Stimulated activated CD4-positive, alpha-beta T cell treated with anti-CD3 and anti-CD28 coated beads, TNF-alpha, amount 100 ng/mL, for 1 hour (primary cell): ENCODE measurements at regions not wholly inside any gene's neighbourhood (a gene's known extent, or its start where the extent isn't known, plus 50 kb on each side); places are given as distances from the start of the nearest gene placed in this dataset.

Experiments
- DNase-seq, 3 donors: peaks; one replicate each; pipeline ENCODE4 v3.0.0-alpha.2; 2020; ENCODE audit warnings: low read depth in 3 of 3, low spot score in 1 of 3

DNA sequence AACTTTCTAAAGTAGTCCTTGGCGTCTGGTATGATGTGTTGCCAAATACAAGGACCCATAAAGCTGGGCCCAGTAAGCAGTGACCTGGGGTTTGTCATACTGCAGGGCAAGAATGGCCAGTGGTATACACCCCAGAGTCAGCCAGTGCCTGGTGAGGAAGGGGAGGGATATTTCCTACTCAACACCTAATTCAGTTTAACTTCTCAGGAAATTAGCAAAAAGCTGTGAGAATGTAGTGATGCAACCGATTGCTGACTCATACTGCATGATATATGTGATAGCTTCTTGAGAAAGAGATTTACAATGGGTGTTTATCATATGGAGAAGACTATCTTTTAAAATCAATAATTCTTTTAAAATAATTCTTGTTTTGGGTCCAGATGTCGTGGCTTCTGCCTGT is 889.3 kb upstream of the CELF2 start:
- DNase-seq: no peak

DNA sequence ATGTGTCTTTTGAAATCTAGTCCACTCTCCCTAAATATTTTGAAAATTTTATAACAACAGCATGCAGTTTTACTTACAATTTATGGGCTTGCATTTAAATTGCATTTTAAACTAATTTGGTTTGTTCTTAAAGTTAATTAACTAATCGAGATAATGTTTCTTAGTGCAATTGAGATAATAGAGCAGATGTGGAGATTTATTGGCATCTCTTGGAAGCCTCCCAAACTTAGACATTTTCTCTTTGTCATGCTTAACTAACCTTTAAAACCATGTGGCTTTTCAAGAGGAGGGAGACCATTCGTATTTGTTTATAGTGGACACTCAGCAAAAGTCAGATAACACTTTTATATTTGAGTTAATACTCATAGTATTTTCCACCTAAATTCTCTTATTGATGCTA is 887.0 kb upstream of the CELF2 start:
- no peak for DNase-seq

DNA sequence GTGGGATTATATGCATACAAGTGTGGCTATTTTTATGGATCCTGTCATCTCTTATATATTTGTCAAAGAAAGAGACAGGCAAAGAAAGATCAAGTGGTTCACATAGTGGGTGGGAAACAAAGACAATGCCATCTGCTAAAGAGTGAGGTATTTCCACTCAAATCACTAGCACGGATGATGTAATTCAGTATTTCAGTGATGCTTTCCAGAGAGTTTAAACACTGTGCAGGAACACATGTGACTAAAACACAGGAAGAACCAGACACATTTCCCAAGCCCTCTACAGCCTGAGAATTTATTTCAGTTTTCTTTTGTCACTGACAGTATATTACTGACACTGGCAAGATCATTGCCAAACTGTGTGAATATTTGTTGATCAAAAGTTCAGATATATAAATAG is 885.7 kb upstream of the CELF2 start:
- no peak for DNase-seq

DNA sequence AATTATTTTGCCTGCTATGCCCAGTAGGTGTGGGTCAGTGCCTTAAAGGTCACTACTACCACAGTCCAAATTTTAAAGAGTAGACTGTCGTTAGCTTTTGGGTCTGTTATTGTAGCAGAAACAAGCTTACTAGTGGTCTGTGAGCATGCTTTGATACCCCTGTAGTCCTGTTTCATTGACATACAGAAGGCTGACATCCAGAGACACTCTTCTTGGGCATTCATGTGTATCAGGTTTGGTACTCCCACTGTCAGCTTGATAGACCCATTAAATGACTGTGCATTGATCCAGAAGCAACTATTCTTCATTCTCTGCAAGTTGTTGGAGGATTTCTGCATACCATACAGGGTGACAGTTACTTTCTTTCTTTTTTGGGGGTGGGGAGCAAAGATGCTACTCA is 884.4 kb upstream of the CELF2 start:
- no peak for DNase-seq

DNA sequence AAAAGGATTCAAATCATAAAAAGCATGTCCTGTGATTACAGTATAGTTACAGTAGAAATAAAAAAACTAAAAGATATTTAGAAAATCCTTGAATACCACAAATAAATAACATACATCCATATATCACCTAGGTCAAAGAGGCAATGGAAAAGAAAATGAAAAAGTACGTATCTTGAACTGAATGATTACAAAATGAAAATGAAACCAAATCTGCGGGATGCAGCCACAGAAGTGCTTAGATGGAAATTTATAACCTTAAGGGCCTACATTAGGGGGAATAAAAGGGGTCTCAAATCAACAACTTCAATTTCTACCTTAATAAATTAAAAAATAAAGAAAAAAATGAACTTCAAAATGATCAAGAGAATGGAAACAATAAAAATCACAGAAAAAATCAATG is 879.0 kb upstream of the CELF2 start:
- no peak for DNase-seq

DNA sequence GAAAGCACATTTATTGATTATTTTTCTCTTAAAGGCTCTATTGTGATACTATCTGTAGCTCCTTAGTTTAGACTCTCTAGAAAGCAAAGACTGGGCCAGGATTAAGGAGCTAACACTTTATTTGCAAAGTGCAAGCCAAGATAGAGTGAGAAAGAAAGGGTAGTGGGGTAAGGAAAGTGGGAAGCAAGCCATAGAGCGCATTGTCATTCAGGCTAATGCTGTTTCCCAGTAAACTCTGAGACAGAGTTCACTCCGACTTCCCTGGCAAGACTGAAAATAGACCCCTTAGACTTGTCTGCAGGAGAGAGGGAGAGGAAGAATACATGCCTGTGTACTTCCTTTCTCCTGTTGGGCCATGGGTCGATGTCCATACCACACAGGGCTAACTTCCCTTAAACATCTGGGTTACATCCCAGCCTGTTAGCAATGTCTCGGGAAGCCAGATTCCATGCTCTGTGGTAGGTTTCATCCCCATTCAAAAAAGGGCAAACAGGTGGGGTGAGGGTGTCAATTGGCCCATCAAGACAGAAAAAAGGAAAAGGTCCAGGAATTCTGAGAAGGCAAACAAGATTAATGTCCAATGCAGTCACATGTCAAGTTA is 875.8 kb upstream of the CELF2 start:
- no peak for DNase-seq

DNA sequence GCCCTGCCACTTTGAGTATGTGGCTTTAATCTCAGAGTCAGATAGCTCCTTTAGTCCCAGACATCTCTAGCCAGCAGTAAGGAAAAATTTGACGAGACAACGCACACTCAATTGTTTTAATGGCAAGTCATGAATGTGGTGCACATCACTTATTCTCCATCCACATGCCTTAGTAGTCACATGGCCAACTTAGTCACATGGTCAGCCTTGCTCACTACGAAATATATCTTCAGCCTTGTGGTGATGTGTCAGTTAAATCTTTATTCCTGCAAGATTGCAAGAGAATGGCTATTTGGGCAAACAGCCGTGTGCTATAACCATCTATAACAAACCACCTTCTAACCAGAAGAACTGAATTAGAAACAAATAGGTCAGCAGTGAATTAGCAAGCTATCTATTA is 871.1 kb upstream of the CELF2 start:
- no peak for DNase-seq

DNA sequence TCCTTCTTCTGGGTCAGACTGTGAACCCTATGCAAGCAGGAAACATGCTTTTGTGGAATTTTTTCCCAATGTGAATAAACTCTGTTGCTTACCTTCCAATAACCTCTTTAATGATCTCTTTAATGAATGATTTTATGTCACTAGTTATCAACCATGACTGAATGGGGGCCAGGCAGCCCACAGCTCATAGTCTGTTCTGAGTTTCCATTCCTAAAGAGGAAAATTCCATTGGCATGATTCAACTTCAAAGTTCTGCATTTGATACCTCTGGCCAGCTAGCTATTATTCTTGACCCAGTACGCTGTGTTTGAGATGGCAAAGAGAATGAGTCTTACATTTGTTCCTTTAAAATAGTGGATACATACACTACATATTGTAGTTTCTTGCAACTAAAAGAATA is 867.8 kb upstream of the CELF2 start:
- no peak for DNase-seq

DNA sequence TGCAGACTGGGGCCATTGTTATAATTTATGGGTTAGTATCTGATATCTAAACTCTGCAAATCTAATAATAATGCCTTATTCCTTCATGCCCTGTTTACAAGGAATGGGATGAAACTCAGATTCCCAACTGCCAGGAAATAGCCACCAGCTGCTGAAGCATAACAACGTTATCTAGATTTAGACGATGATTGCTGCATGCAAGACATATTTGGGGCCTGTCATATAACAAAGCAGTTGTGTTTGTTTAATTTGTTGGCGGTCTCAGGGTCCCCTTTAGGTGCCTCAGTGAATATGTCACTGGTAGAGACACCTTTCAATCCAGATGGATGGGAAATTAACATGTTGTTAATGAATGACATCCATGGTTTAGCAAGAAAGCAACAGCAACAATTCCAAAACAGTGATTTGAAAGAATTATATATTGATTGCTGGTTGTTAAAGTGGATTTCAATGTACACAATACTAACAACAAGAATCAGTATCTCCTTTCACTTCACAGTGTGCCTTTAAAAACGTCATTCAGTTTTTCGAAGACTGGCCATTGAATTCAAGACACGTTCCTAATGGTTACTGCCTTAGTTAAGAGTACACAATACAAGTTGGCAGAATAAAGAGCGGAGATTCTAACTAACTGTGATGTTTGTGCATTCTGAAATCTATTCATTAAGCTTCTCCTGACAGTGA is 860.6 kb upstream of the CELF2 start:
- no peak for DNase-seq

DNA sequence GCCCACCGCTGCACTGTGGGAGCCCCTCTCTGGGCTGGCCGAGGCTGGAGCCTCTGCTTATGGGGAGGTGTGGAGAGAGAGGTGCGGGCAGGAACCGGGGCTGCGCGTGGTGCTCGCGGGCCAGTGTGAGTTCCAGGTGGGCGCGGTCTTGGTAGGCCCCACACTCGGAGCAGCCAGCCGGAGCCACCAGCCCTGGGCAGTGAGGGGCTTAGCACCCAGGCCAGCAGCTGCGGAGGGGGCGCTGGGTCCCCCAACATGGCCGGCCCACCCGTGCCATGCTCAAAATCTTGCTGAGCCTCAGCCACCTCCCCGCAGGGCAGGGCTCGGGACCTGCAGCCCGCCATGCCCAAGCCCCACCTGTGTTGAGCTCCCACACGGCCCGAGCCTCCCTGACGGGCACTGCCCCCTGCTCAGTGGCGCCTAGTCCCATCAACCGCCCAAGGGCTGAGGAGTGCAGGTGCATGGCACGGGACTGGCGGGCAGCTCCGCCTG is 856.8 kb upstream of the CELF2 start:
- no peak for DNase-seq

DNA sequence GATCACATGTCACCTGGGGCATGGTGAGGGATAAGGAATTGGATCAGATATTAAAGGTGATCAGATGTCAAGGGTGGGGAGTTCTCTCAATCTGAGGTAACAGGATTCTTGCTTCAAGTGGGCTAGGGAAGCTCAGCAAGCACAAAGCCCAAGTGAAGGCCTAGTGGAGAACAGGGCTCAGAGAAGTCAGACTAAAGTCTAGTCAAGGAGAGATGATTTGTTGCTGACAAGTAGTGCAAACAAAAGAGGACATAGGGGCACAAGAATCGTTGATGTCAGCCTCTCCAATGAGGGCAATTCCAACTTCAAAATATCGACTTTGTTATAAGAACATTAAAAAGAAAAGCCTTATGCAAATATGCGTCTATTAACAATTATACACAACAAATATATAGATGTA is 852.8 kb upstream of the CELF2 start:
- no peak for DNase-seq

DNA sequence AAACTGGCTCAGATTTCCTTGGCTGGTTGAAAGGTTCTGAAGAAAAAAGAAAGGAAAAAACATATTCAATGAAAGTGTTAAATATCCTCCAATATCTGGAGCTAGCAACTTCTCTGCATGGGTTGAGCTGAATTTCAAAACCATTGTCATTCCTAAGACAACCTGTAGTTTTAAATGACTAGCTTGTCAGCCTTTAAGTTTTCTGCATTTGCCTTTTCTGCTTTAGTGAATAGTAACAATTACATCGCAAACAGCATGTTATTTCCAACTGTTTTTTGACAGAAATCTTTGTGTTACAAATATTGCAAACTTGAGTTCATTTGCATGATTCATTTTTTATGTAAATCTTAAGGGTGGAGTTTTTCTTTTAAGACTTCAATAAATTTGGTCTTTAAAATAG is 852.3 kb upstream of the CELF2 start:
- DNase-seq: no peak

DNA sequence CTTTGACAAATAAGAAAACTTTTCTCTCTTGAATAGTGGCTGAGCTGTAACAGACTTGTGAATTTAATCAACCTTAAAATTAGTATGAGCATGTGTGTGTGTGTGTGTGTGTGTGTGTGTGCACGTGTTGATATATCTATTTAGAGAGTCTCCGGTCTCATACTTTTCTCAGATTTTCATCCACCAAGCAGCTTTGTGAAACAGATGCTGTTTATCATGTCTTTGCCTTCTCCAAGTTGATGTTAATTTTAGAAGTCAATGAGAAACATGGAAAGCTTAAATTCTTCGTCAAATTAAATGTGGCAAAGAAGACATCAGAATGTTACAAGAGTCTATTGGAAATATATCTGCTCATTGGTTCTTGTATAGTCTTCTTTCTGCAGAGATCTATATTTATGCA is 839.2 kb upstream of the CELF2 start:
- DNase-seq: no peak

DNA sequence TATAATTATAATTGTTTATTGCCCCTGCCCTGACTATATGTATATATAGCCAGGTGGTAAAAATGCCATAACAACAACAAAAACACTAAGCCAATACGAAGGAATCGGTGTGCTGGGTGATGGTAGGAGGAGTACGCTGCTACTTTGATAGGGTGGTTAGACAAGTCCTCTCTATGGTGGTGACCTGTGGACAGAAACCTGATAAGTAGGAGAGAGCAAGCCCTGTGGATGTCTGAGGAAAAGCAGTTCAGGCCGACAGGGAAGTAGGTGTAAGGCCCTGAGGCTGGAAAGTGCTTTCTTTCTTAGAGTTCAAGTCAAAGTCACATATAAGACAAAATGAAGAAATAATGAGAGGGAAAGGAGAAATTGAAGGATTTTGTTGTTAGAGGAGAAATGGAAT is 823.8 kb upstream of the CELF2 start:
- no peak for DNase-seq

DNA sequence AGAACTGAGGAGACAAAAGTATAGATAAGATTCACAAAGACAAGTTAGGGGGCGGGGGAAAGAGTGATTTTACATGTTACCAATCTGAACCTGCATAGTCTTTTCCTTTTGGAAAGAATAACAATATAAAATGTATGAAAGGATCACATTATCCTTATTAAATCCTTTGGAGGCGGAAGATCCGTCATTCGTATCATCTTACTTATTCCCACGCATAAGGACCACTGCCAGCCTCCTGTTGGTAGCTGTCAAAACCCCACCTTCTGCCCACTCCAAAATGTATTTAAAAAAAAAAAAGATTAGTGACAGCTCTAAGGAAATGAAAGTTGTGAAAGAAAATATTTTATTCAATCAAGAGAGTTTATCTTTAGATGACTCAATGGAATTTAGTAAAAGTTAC is 821.0 kb upstream of the CELF2 start:
- no peak for DNase-seq

DNA sequence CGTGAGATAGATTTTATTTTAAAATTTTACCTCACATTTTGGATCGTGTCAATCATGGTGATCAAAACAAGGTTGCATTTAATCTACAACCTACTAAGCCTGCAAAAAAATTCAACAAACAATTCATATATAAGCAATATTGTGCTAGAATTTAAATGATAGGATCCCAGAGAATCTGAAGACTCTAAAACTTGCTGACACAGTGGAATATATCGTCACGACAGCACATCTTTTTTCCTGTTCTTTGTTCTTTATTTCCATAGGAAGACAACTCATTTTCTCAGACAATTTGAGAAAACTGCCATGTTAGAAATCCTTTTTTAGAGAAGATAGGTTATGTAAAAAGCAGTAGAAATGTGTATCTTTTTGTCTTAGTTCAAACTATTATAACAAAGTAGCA is 820.2 kb upstream of the CELF2 start:
- DNase-seq: no peak

DNA sequence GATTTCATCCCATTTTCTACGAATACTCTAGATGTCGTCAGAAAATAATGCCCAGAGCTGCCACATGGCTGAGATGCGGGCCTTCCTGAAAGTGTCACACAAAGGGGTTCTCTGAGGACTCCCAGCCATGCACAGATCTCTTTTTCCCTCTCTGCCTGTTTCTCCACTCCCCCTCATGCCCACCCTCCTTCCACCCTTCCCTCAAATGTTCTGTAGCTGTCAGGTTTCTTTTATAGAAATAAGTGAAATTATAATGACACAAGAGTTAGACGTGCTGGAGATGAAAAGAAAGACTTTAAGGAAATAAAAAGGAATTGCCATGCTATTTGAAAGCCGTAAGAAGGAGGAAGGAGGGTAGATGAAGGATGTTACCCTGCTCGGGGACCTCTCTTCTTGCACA is 819.3 kb upstream of the CELF2 start:
- no peak for DNase-seq

DNA sequence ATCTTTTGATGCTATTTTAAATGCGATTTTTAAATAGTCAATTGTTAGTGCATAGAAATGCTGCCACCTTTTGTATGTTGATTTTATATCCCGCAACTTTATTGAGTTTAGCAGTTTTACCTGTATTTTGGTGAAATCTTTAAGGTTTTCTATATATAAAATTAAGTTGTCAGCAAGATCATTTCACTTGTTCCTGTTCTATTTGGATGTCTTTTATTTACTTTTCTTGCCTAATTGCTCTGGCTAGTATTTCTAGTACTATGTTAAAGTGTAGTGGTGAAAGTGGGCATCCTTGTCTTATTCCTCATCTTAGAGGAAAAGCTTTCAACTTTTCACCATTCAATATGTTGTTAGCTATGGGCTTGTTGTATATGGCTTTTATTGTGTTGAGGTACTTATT is 813.3 kb upstream of the CELF2 start:
- DNase-seq: no peak

DNA sequence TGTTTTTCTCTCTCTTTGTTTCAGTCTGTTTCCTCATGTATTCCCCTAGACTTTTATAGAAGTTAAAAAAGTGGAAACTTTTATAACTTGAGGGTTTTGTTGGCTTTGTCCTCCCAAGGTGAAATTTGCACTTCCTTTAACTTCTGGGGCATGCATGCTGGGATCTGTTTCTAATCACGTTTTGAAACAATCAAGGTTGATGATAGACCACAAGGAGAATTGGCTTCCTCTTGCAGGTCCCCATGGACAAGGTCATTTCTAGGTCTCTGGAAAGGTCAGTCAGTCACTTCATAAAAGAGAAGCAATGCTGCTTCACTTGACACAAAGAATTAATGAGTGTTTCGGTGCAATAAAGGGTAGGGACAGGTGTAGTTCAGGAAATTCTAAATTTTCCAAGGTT is 811.8 kb upstream of the CELF2 start:
- no peak for DNase-seq

DNA sequence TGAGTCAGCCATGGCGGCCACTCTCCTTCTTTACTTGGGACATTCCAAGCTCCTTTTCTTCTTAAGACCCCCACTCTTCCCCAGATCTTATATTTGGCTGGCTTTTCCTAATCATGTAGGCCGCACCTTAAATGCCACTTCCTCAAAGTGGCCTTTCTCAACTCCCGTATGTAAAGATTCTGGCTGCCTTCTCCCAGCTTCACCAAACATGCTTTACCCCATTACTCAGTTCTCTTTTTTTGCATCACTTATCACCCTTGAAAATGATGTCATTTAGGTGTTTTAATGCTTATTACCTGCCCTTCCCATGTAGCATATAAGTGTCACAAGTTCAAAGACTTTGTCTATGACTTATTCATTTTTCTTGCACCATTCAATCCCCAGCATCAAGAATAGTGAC is 810.1 kb upstream of the CELF2 start:
- no peak for DNase-seq

DNA sequence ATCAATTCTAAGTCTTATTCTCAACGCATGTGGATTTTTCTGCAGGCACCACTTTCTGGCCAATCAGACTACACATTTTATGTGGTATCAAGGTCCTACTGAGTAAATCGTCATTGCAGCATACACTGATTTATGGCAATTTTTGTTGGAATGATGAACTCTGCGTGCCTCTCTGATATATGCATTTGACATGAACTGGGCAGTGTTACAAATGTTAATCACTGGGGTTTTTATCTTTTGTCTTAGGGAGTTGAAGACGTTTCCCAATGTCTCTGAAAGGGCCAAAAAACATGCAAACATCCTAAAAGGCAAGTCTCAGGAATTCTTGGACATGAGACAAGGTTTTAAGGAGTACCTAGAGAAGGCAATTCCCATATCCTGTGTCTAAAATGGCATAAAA is 809.5 kb upstream of the CELF2 start:
- DNase-seq: no peak

DNA sequence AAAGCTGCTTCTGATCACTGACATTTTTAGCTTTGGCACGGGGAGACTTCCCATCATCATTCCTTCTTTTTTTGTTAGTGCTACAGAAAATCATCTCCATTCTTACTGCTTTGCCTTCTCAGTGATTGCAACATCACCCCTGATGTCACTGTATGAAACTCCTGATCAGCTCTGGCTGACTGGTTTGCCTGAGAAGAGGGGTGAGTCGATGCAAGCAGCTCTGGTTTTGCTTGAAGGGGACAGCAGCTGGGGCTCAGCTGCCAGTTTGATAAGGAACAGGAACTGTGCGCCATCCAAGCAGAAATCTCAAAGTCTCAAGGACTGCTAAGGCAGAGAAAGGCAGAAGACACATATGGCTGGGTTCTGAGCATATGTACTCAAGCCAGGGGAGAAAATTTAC is 808.5 kb upstream of the CELF2 start:
- DNase-seq: no peak

DNA sequence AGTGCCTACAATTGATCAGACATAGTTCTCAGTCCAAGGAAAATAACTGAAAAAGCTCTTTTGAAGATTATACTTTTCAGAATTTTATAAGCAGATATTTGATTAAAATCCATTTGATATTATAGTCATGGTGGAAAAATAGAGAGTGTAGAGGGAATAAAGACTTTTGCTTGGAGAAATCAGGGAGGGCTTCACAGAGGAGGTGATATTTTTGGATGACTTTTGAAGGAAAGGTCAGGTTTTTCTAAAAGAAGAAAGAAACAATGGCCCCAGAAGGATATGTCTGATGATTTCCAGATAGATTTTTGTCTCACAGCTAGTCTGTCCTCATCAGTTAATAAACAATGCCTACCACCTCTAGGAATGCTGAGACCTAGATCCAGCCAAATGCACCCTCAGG is 806.3 kb upstream of the CELF2 start:
- no peak for DNase-seq
